NCI-H1417 treated with DMSO at 0.1 percent for 48 hours (cell line): ENCODE measurements at regions not wholly inside any gene's neighbourhood (a gene's known extent, or its start where the extent isn't known, plus 50 kb on each side); places are given as distances from the start of the nearest gene placed in this dataset.
"Not testable (repeated sequence)": the region's sequence is repeated elsewhere in the genome, so short reads cannot be mapped to it uniquely, and the experiment has no call there.

Experiments
- DNase-seq: peaks from one replicate; lab custom pipeline; 2025; lab: John Stamatoyannopoulos, UW

DNA sequence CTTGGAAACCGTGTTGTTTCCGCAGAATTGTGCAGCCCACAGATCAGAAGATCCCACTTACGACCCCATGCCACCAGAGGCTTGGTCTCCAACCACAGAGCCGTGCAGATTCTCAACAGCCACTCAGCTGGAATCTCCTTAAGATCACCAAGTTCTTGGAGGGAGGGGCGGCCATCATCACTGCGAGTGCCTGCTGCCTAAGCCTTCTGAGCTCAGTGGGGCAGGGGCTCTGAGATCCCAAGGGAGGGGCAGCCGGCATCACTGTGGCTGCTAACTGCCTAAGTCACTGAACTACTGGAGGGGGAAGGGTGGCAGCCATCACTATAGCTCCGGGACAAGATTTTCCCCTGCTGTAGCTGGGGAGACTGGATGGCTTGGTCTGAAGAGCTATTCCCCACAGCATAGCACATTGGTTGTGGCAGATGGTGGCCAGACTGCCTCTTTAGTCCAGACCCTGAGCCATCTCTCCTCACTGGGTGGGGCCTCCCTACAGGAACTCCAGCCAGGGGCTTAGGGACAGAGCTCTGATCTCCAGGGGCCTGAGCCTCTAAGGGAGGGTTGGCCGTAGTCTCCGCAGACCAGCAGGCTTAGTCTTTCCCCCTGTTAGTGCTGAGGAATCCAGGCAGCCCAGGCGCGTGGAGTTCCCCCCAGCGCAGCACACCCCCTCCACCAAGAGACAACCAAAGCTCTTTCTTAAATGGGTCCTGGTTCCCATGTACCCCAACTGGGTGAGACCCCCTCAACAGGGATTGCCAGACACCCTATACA is 1483.9 kb downstream of the ADGRL3 start:
- no peak for DNase-seq

- no peak for DNase-seq
Observed at GRCh38 chr4:62676962-62677361, 1476.8 kb downstream of the ADGRL3 start.

- DNase-seq = peak; percentile 58
Observed at GRCh38 chr4:62670514-62670913, 1470.4 kb downstream of the ADGRL3 start.

DNA sequence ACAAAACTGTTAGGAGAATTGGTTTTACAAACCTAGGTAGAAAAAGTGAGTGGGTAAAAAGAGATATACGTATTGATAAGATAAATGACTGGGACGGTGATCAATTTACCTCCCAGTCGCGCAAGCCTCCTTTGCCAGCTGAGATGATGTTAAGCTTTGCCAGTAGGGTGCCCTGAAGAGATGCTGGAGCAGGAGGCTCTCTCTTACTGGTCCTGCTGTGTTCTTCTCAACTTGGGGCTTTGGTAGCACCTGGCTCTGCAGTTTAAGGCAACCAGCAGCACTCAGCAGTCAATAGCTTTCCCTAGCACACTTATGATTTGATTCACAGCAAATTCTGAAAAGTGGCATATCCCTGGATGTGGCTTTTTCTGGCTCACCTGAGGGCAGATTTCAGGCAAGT is 1461.7 kb downstream of the ADGRL3 start:
- DNase-seq = no peak

DNA sequence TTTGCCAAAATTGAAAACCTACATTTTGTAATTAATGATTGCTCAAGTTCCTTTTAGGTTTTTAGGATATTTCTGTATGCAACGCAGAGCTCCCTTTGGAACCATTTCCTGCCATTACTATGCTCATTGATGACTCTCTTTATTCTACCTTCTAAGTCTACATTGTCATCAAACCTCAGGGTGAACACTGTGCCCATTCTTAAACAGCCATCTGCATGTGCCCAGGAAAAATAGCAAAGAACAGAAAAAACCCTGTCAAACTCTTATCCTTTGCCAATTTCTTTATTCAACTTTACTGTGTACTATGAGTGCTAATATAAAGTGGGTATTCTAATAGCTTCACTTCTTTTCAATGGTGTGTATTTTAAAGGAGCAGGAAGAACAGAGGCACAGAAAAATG is 1455.9 kb downstream of the ADGRL3 start:
- DNase-seq = no peak

- no peak for DNase-seq
Observed at GRCh38 chr4:62644372-62644771, 1444.2 kb downstream of the ADGRL3 start.

- no peak for DNase-seq
Observed at GRCh38 chr4:62640296-62640695, 1440.2 kb downstream of the ADGRL3 start.

DNA sequence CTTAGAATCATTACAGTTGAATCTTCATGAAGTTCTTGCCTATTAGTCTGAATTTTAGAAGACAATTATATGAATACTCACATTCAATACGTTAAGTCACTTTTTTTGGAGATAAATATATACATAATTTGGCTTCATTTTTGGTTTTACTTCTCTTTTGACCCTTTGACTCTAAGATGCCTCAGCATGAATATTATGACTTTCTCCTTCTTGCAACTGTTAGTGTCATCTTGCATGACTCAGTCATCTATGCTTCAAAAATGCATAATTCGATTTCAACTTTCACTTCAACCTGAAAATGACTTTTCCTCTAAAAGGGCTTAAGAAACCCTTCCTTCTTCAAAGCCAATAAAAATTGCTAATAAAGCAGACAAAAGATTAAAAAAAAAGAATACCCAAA is 1427.5 kb downstream of the ADGRL3 start:
- DNase-seq = no peak

GRCh38 chr4:62627141-62627540 is 1427.0 kb downstream of the ADGRL3 start:
- no peak for DNase-seq

- no peak for DNase-seq
Observed at GRCh38 chr4:62622089-62622488, 1422.0 kb downstream of the ADGRL3 start.

DNA sequence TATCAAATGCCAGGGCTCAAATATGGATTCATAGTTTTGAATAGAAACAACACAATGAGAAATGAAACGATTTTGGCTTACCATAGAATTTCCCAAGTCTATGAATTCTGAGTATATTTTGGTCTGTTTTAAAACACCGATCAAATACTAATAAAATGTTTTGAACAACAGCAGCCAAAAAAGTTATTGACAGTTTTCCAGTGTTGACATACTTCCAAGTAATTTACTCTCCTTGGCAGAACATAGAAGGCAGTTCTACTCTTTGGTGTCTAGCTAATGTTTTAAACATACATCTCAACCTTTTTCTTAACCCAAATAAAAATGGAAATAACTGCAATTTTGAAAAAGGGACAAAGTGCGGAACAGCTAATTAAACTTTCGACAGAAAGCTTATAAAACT is 1419.8 kb downstream of the ADGRL3 start:
- DNase-seq = no peak

DNA sequence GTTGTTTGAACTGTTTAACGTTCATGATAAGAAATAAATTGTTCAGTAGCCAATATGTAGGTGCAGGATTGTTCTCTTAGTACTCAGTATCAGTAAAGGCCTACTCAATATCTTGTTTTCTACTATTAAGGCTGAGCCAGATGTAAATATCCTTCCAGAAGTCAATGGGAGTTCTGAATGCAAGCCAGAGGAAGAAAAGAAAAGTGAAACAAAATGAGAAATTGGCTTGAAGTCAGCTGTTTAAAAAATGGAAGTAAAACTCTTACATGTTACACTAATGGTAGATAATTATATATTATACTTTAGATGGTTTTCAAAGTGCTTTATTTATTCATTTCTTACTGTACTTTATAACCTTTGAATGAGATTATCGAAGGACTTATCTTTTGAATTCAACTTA is 1417.9 kb downstream of the ADGRL3 start:
- DNase-seq = no peak

DNA sequence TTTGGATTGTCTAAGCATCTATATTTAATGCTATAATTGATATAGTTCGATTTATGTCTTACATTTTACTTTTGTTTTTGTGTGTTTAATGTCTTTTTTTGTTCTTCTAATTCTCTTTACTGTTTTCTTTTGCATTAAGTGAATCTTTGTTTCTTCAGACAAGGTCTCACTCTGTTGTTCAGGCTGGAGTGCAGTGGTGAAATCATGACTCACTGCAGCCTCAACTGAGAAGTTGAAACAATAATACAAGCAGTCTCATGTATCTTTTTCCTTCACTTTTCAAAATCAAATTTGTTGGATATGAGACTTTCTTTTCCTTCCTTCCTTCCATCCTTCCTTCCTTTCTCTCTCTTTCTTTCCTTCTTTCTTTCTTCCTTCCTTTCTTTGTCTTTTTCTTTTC is 1401.6 kb downstream of the ADGRL3 start:
- DNase-seq = no peak

DNA sequence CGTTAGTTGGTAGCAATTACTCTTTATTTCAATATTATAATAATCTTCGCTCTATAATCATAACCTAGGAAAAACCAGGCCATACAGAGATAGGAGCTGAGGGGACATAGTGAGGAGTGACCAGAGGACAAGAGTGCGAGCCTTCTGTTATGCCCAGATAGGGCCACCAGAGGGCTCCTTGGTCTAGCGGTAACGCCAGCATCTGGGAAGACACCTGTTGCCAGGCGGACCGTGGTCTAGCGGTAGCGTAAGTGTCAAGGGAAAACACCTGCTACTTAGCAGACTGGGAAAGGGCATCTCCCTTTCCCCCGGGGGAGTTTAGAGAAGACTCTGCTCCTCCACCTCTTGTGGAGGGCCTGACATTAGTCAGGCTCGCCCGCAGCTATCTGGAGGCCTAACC is 1395.1 kb downstream of the ADGRL3 start:
- DNase-seq = not testable (repeated sequence)

- no peak for DNase-seq
Observed at GRCh38 chr4:62591756-62592155, 1391.6 kb downstream of the ADGRL3 start.

GRCh38 chr4:62588671-62589070 is 1388.5 kb downstream of the ADGRL3 start:
- no peak for DNase-seq

DNA sequence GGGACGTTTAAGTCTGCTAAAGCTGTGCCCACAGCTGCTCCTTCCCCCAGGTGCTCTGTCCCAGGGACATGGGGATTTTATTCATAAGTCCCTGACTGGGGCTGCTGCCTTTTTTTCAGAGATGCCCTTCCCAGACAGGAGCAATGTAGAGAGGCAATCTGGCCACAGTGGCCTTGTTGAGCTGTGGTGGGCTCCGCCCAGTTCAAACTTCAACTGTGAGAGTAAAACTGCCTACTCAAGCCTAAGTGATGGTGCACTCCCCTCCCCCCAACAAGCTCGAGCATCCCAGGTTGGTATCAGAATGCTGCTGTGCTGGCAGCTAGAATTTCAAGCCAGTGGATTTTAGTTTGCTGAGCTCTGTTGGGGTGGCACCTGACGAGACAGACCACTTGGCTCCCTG is 1371.4 kb downstream of the ADGRL3 start:
- DNase-seq = no peak

DNA sequence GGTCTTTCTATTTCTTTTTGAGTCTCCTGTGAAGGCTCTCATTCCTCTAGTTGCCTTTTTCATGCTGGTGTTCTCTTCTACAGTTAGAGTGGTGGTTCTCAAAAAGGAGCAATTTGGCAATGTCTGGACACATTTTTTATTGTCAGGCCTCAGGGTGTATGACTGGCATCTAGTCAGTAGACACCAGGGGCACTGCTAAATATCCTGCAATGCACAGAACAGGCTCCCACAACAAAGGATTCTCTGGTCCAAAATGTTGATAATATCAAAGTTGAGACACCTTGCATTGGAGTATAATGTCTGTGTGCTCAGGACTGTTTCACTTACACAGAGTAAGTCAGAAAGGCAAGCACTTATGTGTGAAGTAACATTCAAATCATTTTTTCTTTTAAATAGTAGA is 1360.7 kb downstream of the ADGRL3 start:
- no peak for DNase-seq

DNA sequence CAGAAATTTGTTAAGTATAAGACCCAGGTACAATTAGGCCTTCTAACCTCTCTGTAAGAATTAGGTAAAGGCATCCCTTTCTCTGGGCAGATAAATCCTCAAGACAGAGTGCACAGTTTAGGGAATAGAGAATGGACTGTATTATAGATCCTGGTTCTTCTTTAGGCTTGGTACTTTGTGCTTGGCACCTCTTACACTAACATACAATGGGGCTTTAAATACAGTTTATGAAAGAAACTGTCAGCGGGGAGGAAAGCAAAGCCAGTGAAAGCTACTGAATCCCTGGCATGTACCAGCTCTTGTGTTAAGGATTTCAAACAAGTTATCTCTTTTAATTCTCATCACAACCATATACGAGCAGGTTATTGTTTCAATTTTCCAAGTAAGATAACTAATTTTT is 1350.0 kb downstream of the ADGRL3 start:
- DNase-seq = no peak

DNA sequence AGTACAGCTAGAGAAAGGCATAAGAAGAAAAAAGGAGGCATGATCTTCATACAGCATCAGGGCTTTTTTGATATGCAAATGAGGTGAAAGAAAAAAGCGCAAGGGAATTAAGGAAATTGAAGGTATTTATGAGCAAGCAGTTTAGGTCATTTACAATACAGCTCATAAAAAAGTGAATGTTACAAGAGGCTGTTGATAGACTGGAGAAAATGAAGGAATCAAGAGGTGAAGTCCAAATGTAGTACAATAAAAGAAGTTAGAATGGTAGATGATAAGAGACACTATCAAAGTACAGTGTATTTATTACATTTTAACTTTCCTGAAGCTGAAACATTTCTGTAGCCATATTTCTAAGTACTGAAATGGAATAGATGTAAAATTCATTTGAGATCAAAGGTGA is 1349.5 kb downstream of the ADGRL3 start:
- no peak for DNase-seq

- DNase-seq = no peak
Observed at GRCh38 chr4:62548765-62549164, 1348.6 kb downstream of the ADGRL3 start.

DNA sequence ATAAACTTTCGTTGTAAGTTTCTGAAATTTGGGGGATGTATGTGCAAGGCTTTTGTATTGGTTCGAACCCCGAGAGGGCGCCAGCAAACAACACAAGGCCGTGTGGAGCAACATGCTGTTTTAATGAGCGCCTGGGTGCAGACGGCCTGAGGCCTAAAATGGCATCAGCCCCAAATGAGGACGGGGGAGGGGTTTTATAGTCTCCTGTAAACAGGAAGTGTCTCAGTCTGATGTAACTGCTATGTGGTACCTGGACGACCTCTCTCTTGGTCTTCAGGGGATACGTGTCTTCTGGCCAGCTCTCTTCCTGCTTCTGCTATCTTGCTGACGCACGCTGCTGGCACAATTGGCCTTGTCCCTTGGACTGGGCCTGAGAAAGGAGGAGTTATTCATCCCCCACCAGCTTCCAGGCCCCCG is 1348.0 kb downstream of the ADGRL3 start:
- DNase-seq = no peak

GRCh38 chr4:62544428-62544827 is 1344.3 kb downstream of the ADGRL3 start:
- DNase-seq = no peak

DNA sequence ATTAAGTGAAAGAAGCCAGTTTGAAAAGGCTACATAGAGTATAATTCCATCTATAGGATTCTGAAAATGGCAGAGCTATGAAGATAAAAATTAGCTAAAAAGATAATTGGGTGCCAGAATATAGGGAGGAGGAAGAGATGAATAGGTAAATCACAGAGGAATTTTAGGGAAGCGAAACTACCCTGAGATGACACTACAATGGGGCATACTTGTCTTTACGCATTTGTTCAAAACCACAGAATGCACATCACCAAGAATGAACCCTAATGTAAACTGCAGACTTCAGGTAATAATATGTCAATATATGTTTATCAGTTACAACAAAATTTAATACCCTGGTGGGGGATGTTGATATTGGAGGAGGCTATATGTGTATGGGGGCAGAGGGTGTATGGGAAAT is 1342.9 kb downstream of the ADGRL3 start:
- DNase-seq = no peak
